Activated CD4-positive, CD25-positive, alpha-beta regulatory T cell treated with anti-CD3 and anti-CD28 coated beads, Interleukin-2, amount 50 U/mL, for 24 hours (primary cell): ENCODE measurements at regions not wholly inside any gene's neighbourhood (a gene's known extent, or its start where the extent isn't known, plus 50 kb on each side); places are given as distances from the start of the nearest gene placed in this dataset.

Source experiments
- ATAC-seq, 2 donors: fragments of 150-1000 bp; cut with Tn5 transposase; one replicate each; pipeline ENCODE4 v1.10.0; 2021; ENCODE audit warnings: mild to moderate bottlenecking in 1 of 2, moderate library complexity in 1 of 2

- ATAC-seq, result no peak
These were observed 563.1 kb downstream of the EFNB2 start for GRCh38 chr13:105972306-105972721.

- ATAC-seq, result no peak
These were observed 563.7 kb downstream of the EFNB2 start for GRCh38 chr13:105971738-105972137.

GRCh38 chr13:105971312-105971711 is 564.1 kb downstream of the EFNB2 start:
- no peak for ATAC-seq

GRCh38 chr13:105969761-105970160 is 565.7 kb downstream of the EFNB2 start:
- no peak for ATAC-seq

- ATAC-seq, result no peak
These were observed 569.6 kb downstream of the EFNB2 start for GRCh38 chr13:105965910-105966309.

GRCh38 chr13:105962080-105962479 is 573.4 kb downstream of the EFNB2 start:
- ATAC-seq, result no peak

GRCh38 chr13:105961438-105961837 is 574.0 kb downstream of the EFNB2 start:
- ATAC-seq, result no peak

- ATAC-seq, result no peak
These were observed 575.1 kb downstream of the EFNB2 start for GRCh38 chr13:105960326-105960725.

- no peak for ATAC-seq
These were observed 575.6 kb downstream of the EFNB2 start for GRCh38 chr13:105959876-105960275.

GRCh38 chr13:105957769-105958438 is 577.6 kb downstream of the EFNB2 start:
- no peak for ATAC-seq

GRCh38 chr13:105956921-105957320 is 578.5 kb downstream of the EFNB2 start:
- ATAC-seq, result no peak

GRCh38 chr13:105952973-105953290 is 582.5 kb downstream of the EFNB2 start:
- no peak for ATAC-seq

GRCh38 chr13:105952233-105952972 is 583.1 kb downstream of the EFNB2 start:
- no peak for ATAC-seq

- no peak for ATAC-seq
These were observed 587.3 kb downstream of the EFNB2 start for GRCh38 chr13:105948143-105948542.

GRCh38 chr13:105940882-105941281 is 594.6 kb downstream of the EFNB2 start:
- no peak for ATAC-seq

GRCh38 chr13:105937451-105937850 is 598.0 kb downstream of the EFNB2 start:
- no peak for ATAC-seq

GRCh38 chr13:105936816-105937215 is 598.6 kb downstream of the EFNB2 start:
- ATAC-seq, result no peak

GRCh38 chr13:105929505-105929904 is 606.0 kb downstream of the EFNB2 start:
- ATAC-seq, result no peak

GRCh38 chr13:105928901-105929300 is 606.6 kb downstream of the EFNB2 start:
- ATAC-seq, result no peak

GRCh38 chr13:105928048-105928447 is 607.4 kb downstream of the EFNB2 start:
- no peak for ATAC-seq

GRCh38 chr13:105925496-105925895 is 610.0 kb downstream of the EFNB2 start:
- no peak for ATAC-seq

- ATAC-seq, result no peak
These were observed 613.8 kb downstream of the EFNB2 start for GRCh38 chr13:105921711-105922110.

GRCh38 chr13:105920370-105920769 is 615.1 kb downstream of the EFNB2 start:
- no peak for ATAC-seq
